ENCODE measurements at regions not wholly inside any gene's neighbourhood (a gene's known extent, or its start where the extent isn't known, plus 50 kb on each side); places are given as distances from the start of the nearest gene placed in this dataset.
A peak's percentile ranks its signal among the peaks of the same experiment; 100 is the strongest.

GRCh38 chr15:70196372-70197316 is 98.9 kb upstream of the TLE3 start:
- H3K27ac ChIP-seq: peak overlapping the region; percentile 94
- ChIA-PET POLR2A (ENCODE audit: low non-redundant PET) (no interaction called here), CTCF (interaction anchor here (0.5 to 0.9 kb wide), 4 partner anchors 72 to 522 kb away, joined by 3 to 5 read pairs (median 3); no protein-coding TSS in a partner anchor)
- no peak for TF ChIP-seq CTCF (conservative IDR thresholded peaks at IDR 0.05; ENCODE audit: low read depth)
- DNase-seq (ENCODE audit: low spot score): peak; percentile 98

GRCh38 chr15:70195587-70196305 is 98.0 kb upstream of the TLE3 start:
- H3K27ac ChIP-seq: peak overlapping the region; percentile 94
- POLR2A ChIA-PET (ENCODE audit: low non-redundant PET): no interaction called here
- DNase-seq (ENCODE audit: low spot score): peak; percentile 81
- TF ChIP-seq CTCF (conservative IDR thresholded peaks at IDR 0.05; ENCODE audit: low read depth): no peak
- CTCF ChIA-PET: interaction anchor here (0.6 to 1.0 kb wide), 5 partner anchors 72 to 390 kb away, joined by 3 to 7 read pairs (median 3); no protein-coding TSS in a partner anchor

- no peak for TF ChIP-seq CTCF (conservative IDR thresholded peaks at IDR 0.05; ENCODE audit: low read depth)
- ChIA-PET CTCF (interaction anchor here (1.0 kb wide), 1 partner anchor 391 kb away, joined by 7 read pairs; no protein-coding TSS in a partner anchor), POLR2A (ENCODE audit: low non-redundant PET) (interaction anchor here (0.5 kb wide), 1 partner anchor 24 kb away, joined by 3 read pairs; no protein-coding TSS in a partner anchor)
- no peak for DNase-seq (ENCODE audit: low spot score)
- peak overlapping the region; percentile 94 for H3K27ac ChIP-seq
Measured at GRCh38 chr15:70195171-70195570, 97.5 kb upstream of the TLE3 start.

GRCh38 chr15:70194266-70194665 is 96.5 kb upstream of the TLE3 start:
- no peak for TF ChIP-seq CTCF (conservative IDR thresholded peaks at IDR 0.05; ENCODE audit: low read depth)
- DNase-seq (ENCODE audit: low spot score): no peak
- peak overlapping the region; percentile 94 for H3K27ac ChIP-seq
- POLR2A ChIA-PET (ENCODE audit: low non-redundant PET): no interaction called here
- CTCF ChIA-PET: no interaction called here

- no peak overlapping the region; the same call in 1 of the 2 replicates for H3K27ac ChIP-seq
- no peak for DNase-seq (ENCODE audit: low spot score)
- ChIA-PET CTCF (no interaction called here), POLR2A (ENCODE audit: low non-redundant PET) (interaction anchor here (0.6 kb wide), 1 partner anchor 64 kb away, joined by 8 read pairs; no protein-coding TSS in a partner anchor)
- TF ChIP-seq CTCF (conservative IDR thresholded peaks at IDR 0.05; ENCODE audit: low read depth): no peak
Measured at GRCh38 chr15:70193734-70194133, 96.0 kb upstream of the TLE3 start.

GRCh38 chr15:70192490-70192889 is 94.8 kb upstream of the TLE3 start:
- TF ChIP-seq CTCF (conservative IDR thresholded peaks at IDR 0.05; ENCODE audit: low read depth): no peak
- no peak overlapping the region for H3K27ac ChIP-seq
- DNase-seq (ENCODE audit: low spot score): no peak
- ChIA-PET CTCF (no interaction called here), POLR2A (ENCODE audit: low non-redundant PET) (no interaction called here)
